OCI-LY3 (cell line): ENCODE measurements at regions not wholly inside any gene's neighbourhood (a gene's known extent, or its start where the extent isn't known, plus 50 kb on each side); places are given as distances from the start of the nearest gene placed in this dataset.

Source experiments
- EZH2phosphoT487 ChIP-seq: fragments of 200-600 bp; shearing (Covaris generic); IDR thresholded peaks from 2 replicates; pipeline ENCODE4 v1.6.1; 2018; ENCODE audit warnings: antibody characterized with exemption, mixed run types, low read depth
- TF ChIP-seq, protein P1 (sequence below): fragments of 200-600, 300-600 bp; sonication (generic); IDR thresholded peaks from 2 replicates; pipeline ENCODE4 v1.5.1; 2014; ENCODE audit warnings: antibody characterized with exemption, low read length, low read depth

DNA sequence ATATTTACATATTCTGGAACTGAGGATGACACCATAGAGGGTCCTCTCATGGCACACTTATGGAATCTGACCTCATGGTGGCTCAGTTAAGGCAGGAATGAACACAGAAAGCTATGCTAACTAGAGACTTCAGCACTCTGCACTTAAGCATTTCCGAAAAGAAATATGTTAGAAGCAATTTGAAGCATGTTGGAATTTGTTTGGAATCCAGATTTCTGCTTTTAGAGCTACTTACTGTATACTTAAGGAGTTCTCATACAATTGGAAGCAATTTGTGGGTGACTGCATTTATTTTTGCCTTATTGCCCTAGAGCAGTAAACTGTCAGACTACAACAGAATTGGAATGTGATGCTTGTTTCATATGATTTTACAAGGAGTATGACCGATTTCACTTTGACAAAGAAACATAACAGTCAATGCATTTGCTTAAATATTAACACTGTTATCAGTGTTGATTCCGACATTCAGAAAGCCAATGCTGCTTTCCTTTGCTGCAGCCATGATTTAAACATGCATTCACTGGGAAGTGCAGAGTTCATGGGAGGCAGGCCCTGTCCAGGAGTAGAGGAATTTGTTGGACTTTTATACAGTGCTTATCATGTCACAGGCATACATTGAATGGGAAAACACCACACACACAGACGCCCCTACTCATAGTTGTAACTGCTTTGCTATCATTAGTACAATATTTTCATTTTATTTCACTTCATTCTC, 244.4 kb downstream of the SAMD5 start:
- TF ChIP-seq, protein P1, sequence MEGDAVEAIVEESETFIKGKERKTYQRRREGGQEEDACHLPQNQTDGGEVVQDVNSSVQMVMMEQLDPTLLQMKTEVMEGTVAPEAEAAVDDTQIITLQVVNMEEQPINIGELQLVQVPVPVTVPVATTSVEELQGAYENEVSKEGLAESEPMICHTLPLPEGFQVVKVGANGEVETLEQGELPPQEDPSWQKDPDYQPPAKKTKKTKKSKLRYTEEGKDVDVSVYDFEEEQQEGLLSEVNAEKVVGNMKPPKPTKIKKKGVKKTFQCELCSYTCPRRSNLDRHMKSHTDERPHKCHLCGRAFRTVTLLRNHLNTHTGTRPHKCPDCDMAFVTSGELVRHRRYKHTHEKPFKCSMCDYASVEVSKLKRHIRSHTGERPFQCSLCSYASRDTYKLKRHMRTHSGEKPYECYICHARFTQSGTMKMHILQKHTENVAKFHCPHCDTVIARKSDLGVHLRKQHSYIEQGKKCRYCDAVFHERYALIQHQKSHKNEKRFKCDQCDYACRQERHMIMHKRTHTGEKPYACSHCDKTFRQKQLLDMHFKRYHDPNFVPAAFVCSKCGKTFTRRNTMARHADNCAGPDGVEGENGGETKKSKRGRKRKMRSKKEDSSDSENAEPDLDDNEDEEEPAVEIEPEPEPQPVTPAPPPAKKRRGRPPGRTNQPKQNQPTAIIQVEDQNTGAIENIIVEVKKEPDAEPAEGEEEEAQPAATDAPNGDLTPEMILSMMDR: no peak
- TF ChIP-seq EZH2phosphoT487: no peak
